ENCODE measurements at regions not wholly inside any gene's neighbourhood (a gene's known extent, or its start where the extent isn't known, plus 50 kb on each side); places are given as distances from the start of the nearest gene placed in this dataset.

DNA sequence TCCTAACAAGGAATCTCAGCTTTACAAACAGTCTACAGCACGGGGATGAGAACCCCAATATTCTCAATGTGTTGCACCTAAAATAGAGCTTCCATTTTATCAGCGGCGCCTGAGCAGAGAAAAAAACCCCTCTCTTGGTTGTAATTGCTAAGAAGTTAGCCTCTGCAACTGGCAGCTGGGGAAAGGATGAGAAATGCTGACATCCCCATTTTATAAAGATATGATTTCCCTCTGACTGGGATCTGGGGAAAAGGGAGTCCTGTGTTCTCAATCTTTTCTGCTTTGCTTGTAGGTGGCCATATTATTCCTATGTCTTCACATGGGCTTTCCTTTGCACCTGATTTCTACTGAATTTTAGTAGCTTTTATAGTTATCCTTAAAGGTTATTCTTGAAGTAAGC lies 981.4 kb upstream of the DDX18 start:
- TF ChIP-seq POLR2A (IDR thresholded peaks at IDR 0.05; ENCODE audit: low read depth, low read length) (no peak), POLR2AphosphoS5 (IDR thresholded peaks at IDR 0.05; ENCODE audit: low read depth, low read length) (no peak)
